MCF 10A (cell line): ENCODE measurements at regions not wholly inside any gene's neighbourhood (a gene's known extent, or its start where the extent isn't known, plus 50 kb on each side); places are given as distances from the start of the nearest gene placed in this dataset.

ENCODE experiments used
- BruUV-seq: library from RNA; stranded (reverse); fragments of 400-500 nt; replicated peaks from 2 replicates; lab custom pipeline; 2021; lab: Mats Ljungman, UMichigan
- CTCF ChIA-PET: fragments of 300-600 bp; sonication (Branson Sonifier 250); formaldehyde crosslinking; extraction: SDS; loops from one replicate; lab custom pipeline; 2021; ENCODE audit warnings: antibody characterized with exemption, inconsistent platforms; lab: Yijun Ruan, JAX
- POLR2A ChIA-PET: fragments of 300-600, 350-650 bp; sonication (Branson Sonifier 250); formaldehyde crosslinking; extraction: SDS; loops from one replicate; lab custom pipeline; 2020; ENCODE audit warnings: antibody characterized with exemption, inconsistent platforms; lab: Yijun Ruan, JAX
- DNase-seq: peaks from one replicate; pipeline ENCODE4 v3.0.0-alpha.2; 2018; ENCODE audit not compliant: unreplicated experiment
- H3K27ac Mint-ChIP-seq: one replicate; pipeline ENCODE4 v1.8.0; 2022; ENCODE audit warnings: mild to moderate bottlenecking, low read depth, mixed read lengths; ENCODE audit not compliant: unreplicated experiment
- H3K27me3 Mint-ChIP-seq: one replicate; pipeline ENCODE4 v1.8.0; 2022; ENCODE audit warnings: mixed read lengths; ENCODE audit not compliant: insufficient read depth, unreplicated experiment
- H3K36me3 Mint-ChIP-seq: one replicate; pipeline ENCODE4 v1.8.0; 2022; ENCODE audit warnings: mild to moderate bottlenecking, moderate library complexity, mixed read lengths; ENCODE audit not compliant: insufficient read depth, unreplicated experiment
- H3K4me1 Mint-ChIP-seq: one replicate; pipeline ENCODE4 v1.8.0; 2022; ENCODE audit warnings: mixed read lengths; ENCODE audit not compliant: insufficient read depth, unreplicated experiment
- H3K4me3 Mint-ChIP-seq: one replicate; pipeline ENCODE4 v1.8.0; 2022; ENCODE audit warnings: mild to moderate bottlenecking, moderate library complexity, mixed read lengths; ENCODE audit not compliant: unreplicated experiment
- H3K9me3 Mint-ChIP-seq: one replicate; pipeline ENCODE4 v1.8.0; 2022; ENCODE audit warnings: mixed read lengths; ENCODE audit not compliant: unreplicated experiment
- CTCF ChIP-seq: fragments of 200-600 bp; IDR thresholded peaks from one replicate; pipeline ENCODE4 v1.8.0; 2022; ENCODE audit warnings: antibody characterized with exemption, mild to moderate bottlenecking; ENCODE audit not compliant: unreplicated experiment
- intact Hi-C: fragments of 100-400 bp; cut with micrococcal nuclease; formaldehyde crosslinking; loops from 2 replicates; pipeline ENCODE4 v1.14.1; 2022

- no peak for TF ChIP-seq CTCF
- CTCF ChIA-PET: no interaction called here
- no peak overlapping the region for H3K27ac Mint-ChIP-seq
- BruUV-seq: no TSS peak
- intact Hi-C loops: no loop called here
- no peaks in the 10 kb centered on the region for H3K9me3 Mint-ChIP-seq
- no peak for DNase-seq
- no peak overlapping the region for H3K4me3 Mint-ChIP-seq
- H3K27me3 Mint-ChIP-seq: no peaks in the 10 kb centered on the region
- peaks cover 13% of the 10 kb centered on the region for H3K4me1 Mint-ChIP-seq
- H3K36me3 Mint-ChIP-seq: no peaks in the 10 kb centered on the region
- POLR2A ChIA-PET: no interaction called here
These were observed 552.7 kb downstream of the SNAPC1 start for GRCh38 chr14:62314871-62315270.

- Mint-ChIP-seq H3K27me3 (no peaks in the 10 kb centered on the region), H3K27ac (no peak overlapping the region), H3K9me3 (no peaks in the 10 kb centered on the region), H3K4me3 (no peak overlapping the region), H3K4me1 (peaks cover 15% of the 10 kb centered on the region), H3K36me3 (no peaks in the 10 kb centered on the region)
- no peak for DNase-seq
- BruUV-seq: no TSS peak
- ChIA-PET CTCF (interaction anchor here (1.0 kb wide), 1 partner anchor 32 kb away, joined by 3 read pairs; no protein-coding TSS in a partner anchor), POLR2A (no interaction called here)
- intact Hi-C loops: no loop called here
- TF ChIP-seq CTCF: no peak
These were observed 553.4 kb downstream of the SNAPC1 start for GRCh38 chr14:62315631-62316030.

- intact Hi-C loops: no loop called here
- H3K4me3 Mint-ChIP-seq: no peak overlapping the region
- CTCF ChIA-PET: no interaction called here
- no peaks in the 10 kb centered on the region for H3K36me3 Mint-ChIP-seq
- H3K27ac Mint-ChIP-seq: no peak overlapping the region
- H3K4me1 Mint-ChIP-seq: peaks cover 8% of the 10 kb centered on the region
- no peak for DNase-seq
- no peaks in the 10 kb centered on the region for H3K27me3 Mint-ChIP-seq
- TF ChIP-seq CTCF: no peak
- POLR2A ChIA-PET: interaction anchor here (0.5 kb wide), 1 partner anchor 42 kb away, joined by 3 read pairs; no protein-coding TSS in a partner anchor
- no TSS peak for BruUV-seq
- peaks cover 7% of the 10 kb centered on the region for H3K9me3 Mint-ChIP-seq
These were observed 560.0 kb downstream of the SNAPC1 start for GRCh38 chr14:62322216-62322615.

GRCh38 chr14:62329427-62329826 is 567.2 kb downstream of the SNAPC1 start:
- CTCF ChIA-PET: no interaction called here
- POLR2A ChIA-PET: no interaction called here
- Mint-ChIP-seq H3K27ac (no peak overlapping the region), H3K27me3 (no peaks in the 10 kb centered on the region), H3K36me3 (no peaks in the 10 kb centered on the region), H3K9me3 (peaks cover 17% of the 10 kb centered on the region), H3K4me3 (no peak overlapping the region), H3K4me1 (peaks cover 6% of the 10 kb centered on the region)
- no peak for TF ChIP-seq CTCF
- no TSS peak for BruUV-seq
- intact Hi-C loops: no loop called here
- DNase-seq: no peak
